Natural killer cell (primary cell): ENCODE measurements at regions not wholly inside any gene's neighbourhood (a gene's known extent, or its start where the extent isn't known, plus 50 kb on each side); places are given as distances from the start of the nearest gene placed in this dataset.

Source experiments
- ATAC-seq, 3 donors: fragments of 150-1000 bp in 2 of 3; fragments of 200-7000 bp in 1 of 3; cut with Tn5 transposase; 1 replicate in 1 of 3; 2 replicates in 2 of 3; pipeline ENCODE4 v1.10.0; 2021; ENCODE audit warnings: mild to moderate bottlenecking in 2 of 3, moderate library complexity in 2 of 3
- DNase-seq, 2 donors: peaks; one replicate each; pipeline versions ENCODE4 v3.0.0 to v3.0.0-alpha.2; 2013 to 2021; ENCODE audit warnings: mixed read lengths in 1 of 2
- H3K27ac ChIP-seq: one replicate; pipeline ENCODE4 v1.5.1; 2013; ENCODE audit warnings: mild to moderate bottlenecking, low read length
- H3K27me3 ChIP-seq: one replicate; pipeline ENCODE4 v1.6.1; 2013; ENCODE audit warnings: low read length; ENCODE audit not compliant: control insufficient read depth, insufficient read depth
- H3K36me3 ChIP-seq: one replicate; pipeline ENCODE4 v1.6.1; 2013; ENCODE audit warnings: low read length; ENCODE audit not compliant: control insufficient read depth, insufficient read depth
- H3K4me1 ChIP-seq: one replicate; pipeline ENCODE4 v1.6.1; 2013; ENCODE audit warnings: low read length; ENCODE audit not compliant: control insufficient read depth, insufficient read depth
- H3K4me3 ChIP-seq: one replicate; pipeline ENCODE4 v1.5.1; 2013; ENCODE audit warnings: low read length
- H3K9me3 ChIP-seq: one replicate; pipeline ENCODE4 v1.6.1; 2013; ENCODE audit warnings: low read length; ENCODE audit not compliant: control insufficient read depth, insufficient read depth
- H3K27ac Mint-ChIP-seq, 2 donors: one replicate each; pipeline ENCODE4 v1.8.0; 2022; ENCODE audit warnings: mild to moderate bottlenecking in 2 of 2, mixed read lengths in 2 of 2, moderate library complexity in 1 of 2
- H3K27me3 Mint-ChIP-seq, 2 donors: one replicate each; pipeline ENCODE4 v1.8.0; 2022; ENCODE audit warnings: low read depth in 2 of 2, mixed read lengths in 2 of 2
- H3K36me3 Mint-ChIP-seq: one replicate; pipeline ENCODE4 v1.8.0; 2022; ENCODE audit warnings: mixed read lengths
- H3K4me1 Mint-ChIP-seq, 2 donors: one replicate each; pipeline ENCODE4 v1.8.0; 2022; ENCODE audit warnings: mixed read lengths in 2 of 2
- H3K4me3 Mint-ChIP-seq: one replicate; pipeline ENCODE4 v1.8.0; 2022; ENCODE audit warnings: mild to moderate bottlenecking, moderate library complexity, mixed read lengths
- H3K9me3 Mint-ChIP-seq, 2 donors: one replicate each; pipeline ENCODE4 v1.8.0; 2022; ENCODE audit warnings: mixed read lengths in 2 of 2
- WGBS: methylation state at CpG from one replicate; pipeline ENCODE4 v1.1.7; 2013; ENCODE audit warnings: missing lambda C conversion rate; ENCODE audit not compliant: insufficient coverage; 5-methylcytosine and 5-hydroxymethylcytosine counted together
- intact Hi-C: fragments of 100-400 bp; cut with micrococcal nuclease; formaldehyde crosslinking; loops from one replicate; pipeline ENCODE4 v1.14.2; 2022
- TF ChIP-seq, protein P1 (sequence below): fragments of 200-600 bp; IDR thresholded peaks from one replicate; pipeline ENCODE4 v1.8.0; 2022; ENCODE audit warnings: antibody characterized with exemption

GRCh38 chr10:2784766-2785165 is 282.6 kb upstream of the PFKP start:
- H3K36me3 ChIP-seq = no peaks in the 10 kb centered on the region
- no peak overlapping the region for H3K27ac ChIP-seq
- Mint-ChIP-seq H3K4me3 (no peak overlapping the region), H3K9me3 (peaks cover 3 to 6% of the 10 kb centered on the region in 2 donors), H3K4me1 (no peaks in the 10 kb centered on the region), H3K27ac (no peak overlapping the region), H3K27me3 (peaks cover 8 to 11% of the 10 kb centered on the region in 2 donors), H3K36me3 (no peaks in the 10 kb centered on the region)
- 90% methylated on average over 7 of the region's 7 CpGs for WGBS
- ATAC-seq (no peak), DNase-seq (no peak)
- no peaks in the 10 kb centered on the region for H3K9me3 ChIP-seq
- no peak overlapping the region for H3K4me3 ChIP-seq
- intact Hi-C loops = no loop called here
- no peaks in the 10 kb centered on the region for H3K4me1 ChIP-seq
- no peaks in the 10 kb centered on the region for H3K27me3 ChIP-seq
- TF ChIP-seq, protein P1, sequence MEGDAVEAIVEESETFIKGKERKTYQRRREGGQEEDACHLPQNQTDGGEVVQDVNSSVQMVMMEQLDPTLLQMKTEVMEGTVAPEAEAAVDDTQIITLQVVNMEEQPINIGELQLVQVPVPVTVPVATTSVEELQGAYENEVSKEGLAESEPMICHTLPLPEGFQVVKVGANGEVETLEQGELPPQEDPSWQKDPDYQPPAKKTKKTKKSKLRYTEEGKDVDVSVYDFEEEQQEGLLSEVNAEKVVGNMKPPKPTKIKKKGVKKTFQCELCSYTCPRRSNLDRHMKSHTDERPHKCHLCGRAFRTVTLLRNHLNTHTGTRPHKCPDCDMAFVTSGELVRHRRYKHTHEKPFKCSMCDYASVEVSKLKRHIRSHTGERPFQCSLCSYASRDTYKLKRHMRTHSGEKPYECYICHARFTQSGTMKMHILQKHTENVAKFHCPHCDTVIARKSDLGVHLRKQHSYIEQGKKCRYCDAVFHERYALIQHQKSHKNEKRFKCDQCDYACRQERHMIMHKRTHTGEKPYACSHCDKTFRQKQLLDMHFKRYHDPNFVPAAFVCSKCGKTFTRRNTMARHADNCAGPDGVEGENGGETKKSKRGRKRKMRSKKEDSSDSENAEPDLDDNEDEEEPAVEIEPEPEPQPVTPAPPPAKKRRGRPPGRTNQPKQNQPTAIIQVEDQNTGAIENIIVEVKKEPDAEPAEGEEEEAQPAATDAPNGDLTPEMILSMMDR = no peak

DNA sequence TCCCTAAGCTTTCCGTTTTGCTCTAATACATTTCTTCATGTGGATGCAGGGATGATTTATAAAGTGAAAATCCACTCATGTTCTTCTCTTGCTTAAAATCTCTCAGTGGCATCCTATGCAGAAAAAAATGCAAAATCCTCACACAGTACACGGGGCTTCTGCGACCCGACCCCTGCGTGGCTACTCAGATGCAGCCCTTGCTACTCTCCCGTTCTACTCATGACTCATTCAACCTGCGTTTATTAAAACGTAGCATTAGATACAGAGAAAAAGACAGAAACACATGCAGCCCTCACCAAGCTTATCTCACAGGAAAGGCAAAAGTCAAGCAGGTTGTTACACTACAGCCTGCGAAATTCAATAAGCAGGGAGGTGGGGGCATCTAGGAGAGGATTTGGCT is 284.4 kb upstream of the PFKP start:
- ATAC-seq (no peak), DNase-seq (no peak)
- H3K4me1 Mint-ChIP-seq = no peaks in the 10 kb centered on the region
- Histone ChIP-seq H3K27me3 (no peaks in the 10 kb centered on the region), H3K36me3 (no peaks in the 10 kb centered on the region), H3K4me3 (no peak overlapping the region), H3K27ac (no peak overlapping the region), H3K4me1 (no peaks in the 10 kb centered on the region), H3K9me3 (no peaks in the 10 kb centered on the region)
- intact Hi-C loops = no loop called here
- no peak overlapping the region for H3K4me3 Mint-ChIP-seq
- no peak overlapping the region for H3K27ac Mint-ChIP-seq
- TF ChIP-seq, protein P1 = no peak
- peaks cover 3 to 6% of the 10 kb centered on the region in 2 donors for H3K9me3 Mint-ChIP-seq
- peaks cover 8 to 11% of the 10 kb centered on the region in 2 donors for H3K27me3 Mint-ChIP-seq
- 88% methylated on average over 9 of the region's 9 CpGs for WGBS
- no peaks in the 10 kb centered on the region for H3K36me3 Mint-ChIP-seq

GRCh38 chr10:2782265-2782664 is 285.1 kb upstream of the PFKP start:
- Histone ChIP-seq H3K27ac (no peak overlapping the region), H3K9me3 (no peaks in the 10 kb centered on the region), H3K36me3 (no peaks in the 10 kb centered on the region), H3K4me1 (no peaks in the 10 kb centered on the region), H3K27me3 (no peaks in the 10 kb centered on the region), H3K4me3 (no peak overlapping the region)
- intact Hi-C loops = no loop called here
- Mint-ChIP-seq H3K9me3 (peaks cover 0 to 6% of the 10 kb centered on the region in 2 donors), H3K4me3 (no peak overlapping the region), H3K27ac (no peak overlapping the region), H3K36me3 (no peaks in the 10 kb centered on the region), H3K4me1 (no peaks in the 10 kb centered on the region), H3K27me3 (peaks cover 7 to 8% of the 10 kb centered on the region in 2 donors)
- WGBS = 50% methylated on average over 3 of the region's 3 CpGs
- DNase-seq = no peak
- no peak for ATAC-seq
- TF ChIP-seq, protein P1 = no peak

DNA sequence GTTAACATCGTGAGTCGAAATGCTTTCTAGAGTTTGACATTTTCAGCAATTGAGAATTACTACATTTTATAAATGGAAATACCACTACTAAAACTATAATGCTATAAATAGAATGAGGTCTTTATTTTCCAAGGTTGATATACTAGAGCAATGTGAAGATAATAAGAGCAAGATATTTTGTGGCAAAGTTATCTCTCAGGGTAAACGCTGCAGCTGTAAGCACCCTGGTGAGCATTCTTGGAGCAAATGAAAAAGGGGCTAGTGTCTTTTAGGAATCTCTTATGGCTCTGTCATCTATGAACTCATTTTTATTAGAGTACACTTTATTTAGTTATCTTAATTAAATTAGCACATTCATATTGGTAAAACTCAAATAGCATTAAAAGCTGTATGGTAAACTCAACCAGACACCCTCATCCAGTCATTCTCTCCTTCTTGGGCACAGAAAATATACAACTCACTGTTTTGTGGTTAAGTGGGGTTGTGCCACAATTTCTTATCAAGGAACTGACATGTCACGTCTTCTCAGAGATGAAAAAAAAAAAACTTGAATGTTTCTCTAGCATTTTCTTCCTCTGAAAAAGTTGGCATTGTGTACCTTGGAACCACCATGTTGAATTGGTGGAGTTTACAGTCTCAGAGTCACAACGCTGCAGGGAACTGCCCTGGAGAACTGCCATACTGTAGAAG is 289.5 kb upstream of the PFKP start:
- H3K4me1 Mint-ChIP-seq = no peaks in the 10 kb centered on the region
- TF ChIP-seq, protein P1 = no peak
- 62% methylated on average over 4 of the region's 5 CpGs for WGBS
- Histone ChIP-seq H3K9me3 (no peaks in the 10 kb centered on the region), H3K4me1 (no peaks in the 10 kb centered on the region), H3K4me3 (no peak overlapping the region), H3K36me3 (no peaks in the 10 kb centered on the region), H3K27ac (no peak overlapping the region), H3K27me3 (no peaks in the 10 kb centered on the region)
- H3K9me3 Mint-ChIP-seq = peaks cover 0 to 3% of the 10 kb centered on the region in 2 donors
- DNase-seq (no peak), ATAC-seq (no peak)
- H3K27ac Mint-ChIP-seq = no peak overlapping the region
- no peaks in the 10 kb centered on the region for H3K36me3 Mint-ChIP-seq
- peaks cover 5 to 13% of the 10 kb centered on the region in 2 donors for H3K27me3 Mint-ChIP-seq
- H3K4me3 Mint-ChIP-seq = no peak overlapping the region
- intact Hi-C loops = loop anchor here (10.0 kb wide), 1 partner anchor 927 kb away; no protein-coding TSS in a partner anchor
